Heart left ventricle (tissue), 16 donors: ENCODE measurements at regions not wholly inside any gene's neighbourhood (a gene's known extent, or its start where the extent isn't known, plus 50 kb on each side); places are given as distances from the start of the nearest gene placed in this dataset.

Experiments
- ATAC-seq, 4 donors: fragments of 200-7000 bp; cut with Tn5 transposase; one replicate each; pipeline ENCODE4 v1.9.1; 2020 to 2022; ENCODE audit warnings: moderate library complexity in 4 of 4, mild to moderate bottlenecking in 3 of 4, moderate number of reproducible peaks in 1 of 4
- DNase-seq, 5 donors: peaks; one replicate each; pipeline ENCODE4 v3.0.0-alpha.2; 2020
- H3K27ac ChIP-seq, 12 donors: fragments of 200-600 bp; sonication (generic) in 4 of 12; one replicate each; pipeline versions ENCODE4 v1.5.0 to v1.8.0; 2016 to 2022; ENCODE audit warnings: mild to moderate bottlenecking in 2 of 12
- H3K27me3 ChIP-seq, 9 donors: fragments of 200-600 bp; sonication (generic) in 2 of 9; one replicate each; pipeline versions ENCODE4 v1.5.1 to v1.8.0; 2016 to 2022; ENCODE audit warnings: mild to moderate bottlenecking in 3 of 9
- H3K36me3 ChIP-seq, 9 donors: fragments of 200-600 bp; sonication (generic) in 2 of 9; one replicate each; pipeline versions ENCODE4 v1.5.0 to v1.8.0; 2018 to 2022; ENCODE audit warnings: mild to moderate bottlenecking in 2 of 9
- H3K4me1 ChIP-seq, 12 donors: fragments of 200-600 bp; sonication (generic) in 4 of 12; one replicate each; pipeline versions ENCODE4 v1.5.0 to v1.8.0; 2016 to 2022; ENCODE audit warnings: mild to moderate bottlenecking in 3 of 12
- H3K4me3 ChIP-seq, 12 donors: fragments of 200-600 bp; sonication (generic) in 4 of 12; one replicate each; pipeline versions ENCODE4 v1.5.0 to v1.8.0; 2017 to 2022; ENCODE audit warnings: mild to moderate bottlenecking in 9 of 12, moderate library complexity in 4 of 12
- H3K9me3 ChIP-seq, 12 donors: fragments of 200-600 bp; sonication (generic) in 4 of 12; one replicate each; pipeline versions ENCODE4 v1.5.0 to v1.8.0; 2016 to 2022; ENCODE audit warnings: mild to moderate bottlenecking in 1 of 12
- POLR2A ChIP-seq, 2 donors: fragments of 450-650 bp; IDR thresholded peaks; one replicate each; pipeline ENCODE4 v1.6.1; 2017; ENCODE audit warnings: antibody characterized with exemption in 2 of 2, mild to moderate bottlenecking in 2 of 2, moderate library complexity in 2 of 2
- WGBS, 4 donors: extraction: QIAGEN DNeasy Blood & Tissue Kit in 2 of 4; methylation state at CpG; one replicate each; pipeline versions ENCODE4 v1.1.5 to v1.1.7; 2013 to 2018; 5-methylcytosine and 5-hydroxymethylcytosine counted together
- intact Hi-C, 10 donors: fragments of 100-400 bp; cut with DNase I; formaldehyde crosslinking; loops; one replicate each; pipeline versions ENCODE4 v1.11.1 to v1.14.2; 2022
- TF ChIP-seq, protein P1 (sequence below), 12 donors: fragments of 200-600 bp; sonication (generic) in 4 of 12; IDR thresholded peaks; one replicate each; pipeline versions ENCODE4 v1.5.0 to v1.8.0; 2018 to 2022; ENCODE audit warnings: antibody characterized with exemption in 12 of 12, mild to moderate bottlenecking in 5 of 12
- donor health status: ischemic (EF 13 %, LVEDD 7.1; RV severe dilation, severe dysfunction).
- donor health status: healthy with polysubstance abuse.
- donor health status: DM: no; HTN: yes; CAD: no.
- donor health status: DM: no; HTN: no; CAD: no.
- donor health status: ischemic (EF 25% LVEDD 6.9; RV normal size, moderate dysfunction).
- donor health status: ischemic (EF 25% LVEDD 5.7; RV mildly dilated, moderate dysfunction).
- donor health status: healthy.
- donor health status: DM: yes; HTN: yes; CAD: no.
- donor health status: ischemic (EF 35%, LVEDD 5.7; RV mildly dilated, moderate dysfunction).
- donor health status: nonischemic (EF 11% LVEDD 7.7; RV severe dilation, severe dysfunction).
- donor health status: DM: yes; HTN: yes; CAD: no.
- donor health status: PGD.
- donor health status: ischemic (EF 29% LVEDD 5.4; RV normal size, mild dysfunction).
- donor health status: nonischemic (EF 23%, LVEDD 6.1; RV moderate dilation, normal function).

- no peaks in the 10 kb centered on the region for H3K4me1 ChIP-seq
- no peak for TF ChIP-seq POLR2A (IDR thresholded peaks at IDR 0.05)
- TF ChIP-seq, protein P1, sequence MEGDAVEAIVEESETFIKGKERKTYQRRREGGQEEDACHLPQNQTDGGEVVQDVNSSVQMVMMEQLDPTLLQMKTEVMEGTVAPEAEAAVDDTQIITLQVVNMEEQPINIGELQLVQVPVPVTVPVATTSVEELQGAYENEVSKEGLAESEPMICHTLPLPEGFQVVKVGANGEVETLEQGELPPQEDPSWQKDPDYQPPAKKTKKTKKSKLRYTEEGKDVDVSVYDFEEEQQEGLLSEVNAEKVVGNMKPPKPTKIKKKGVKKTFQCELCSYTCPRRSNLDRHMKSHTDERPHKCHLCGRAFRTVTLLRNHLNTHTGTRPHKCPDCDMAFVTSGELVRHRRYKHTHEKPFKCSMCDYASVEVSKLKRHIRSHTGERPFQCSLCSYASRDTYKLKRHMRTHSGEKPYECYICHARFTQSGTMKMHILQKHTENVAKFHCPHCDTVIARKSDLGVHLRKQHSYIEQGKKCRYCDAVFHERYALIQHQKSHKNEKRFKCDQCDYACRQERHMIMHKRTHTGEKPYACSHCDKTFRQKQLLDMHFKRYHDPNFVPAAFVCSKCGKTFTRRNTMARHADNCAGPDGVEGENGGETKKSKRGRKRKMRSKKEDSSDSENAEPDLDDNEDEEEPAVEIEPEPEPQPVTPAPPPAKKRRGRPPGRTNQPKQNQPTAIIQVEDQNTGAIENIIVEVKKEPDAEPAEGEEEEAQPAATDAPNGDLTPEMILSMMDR (IDR thresholded peaks at IDR 0.05): no peak
- H3K27ac ChIP-seq: no peak overlapping the region
- DNase-seq (no peak), ATAC-seq (no peak)
- intact Hi-C loops: no loop called here
- no peak overlapping the region for H3K4me3 ChIP-seq
- 91 to 99% (median 94%) methylated on average over 4 of the region's 4 CpGs for WGBS, 4 donors
- H3K36me3 ChIP-seq: no peaks in the 10 kb centered on the region
- H3K27me3 ChIP-seq: no peaks in the 10 kb centered on the region
- H3K9me3 ChIP-seq: no peaks in the 10 kb centered on the region
Measured at GRCh38 chr2:16154501-16155280, 214.3 kb downstream of the MYCN start.

DNA sequence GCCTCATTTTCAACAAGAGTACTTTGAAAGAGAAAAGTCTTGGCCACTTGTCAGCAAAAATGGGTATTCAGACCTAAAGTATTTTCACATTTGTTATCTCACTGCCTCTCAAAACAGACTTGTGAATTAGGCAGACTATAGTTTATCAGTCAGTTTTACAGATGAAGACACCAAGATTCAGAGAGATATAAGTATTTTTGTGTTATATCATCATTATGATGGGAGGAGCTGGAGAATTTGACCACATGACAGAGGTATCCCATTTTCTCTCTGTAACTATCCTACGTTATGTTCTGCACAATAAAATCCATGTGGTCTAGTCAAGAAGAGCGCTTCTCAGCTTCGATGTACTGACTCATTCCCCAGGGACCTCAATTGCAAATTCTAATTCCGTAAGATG lies 213.7 kb downstream of the MYCN start:
- Histone ChIP-seq H3K9me3 (no peaks in the 10 kb centered on the region), H3K27ac (no peak overlapping the region), H3K4me3 (no peak overlapping the region), H3K27me3 (no peaks in the 10 kb centered on the region), H3K36me3 (no peaks in the 10 kb centered on the region), H3K4me1 (no peaks in the 10 kb centered on the region)
- DNase-seq (no peak), ATAC-seq (no peak)
- 85 to 96% (median 94%) methylated on average over 4 of the region's 4 CpGs for WGBS, 4 donors
- TF ChIP-seq, protein P1 (IDR thresholded peaks at IDR 0.05): no peak
- no peak for TF ChIP-seq POLR2A (IDR thresholded peaks at IDR 0.05)
- intact Hi-C loops: no loop called here

DNA sequence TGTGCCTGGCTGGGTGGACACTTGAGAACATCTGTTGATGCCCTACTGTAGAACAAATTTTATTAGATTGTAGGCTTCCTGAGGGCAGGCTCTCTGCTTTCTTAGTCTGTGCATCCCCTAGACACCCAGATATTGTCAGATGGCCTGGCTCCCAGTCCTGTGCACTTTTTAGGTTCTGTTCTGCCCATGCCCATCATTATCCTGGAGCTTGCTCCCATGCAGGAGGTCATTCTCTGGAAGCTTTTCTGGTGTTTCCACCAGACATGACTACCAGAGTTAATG lies 213.3 kb downstream of the MYCN start:
- intact Hi-C loops: no loop called here
- H3K27me3 ChIP-seq: no peaks in the 10 kb centered on the region
- ATAC-seq (no peak), DNase-seq (no peak)
- H3K4me3 ChIP-seq: no peak overlapping the region
- no peak overlapping the region for H3K27ac ChIP-seq
- TF ChIP-seq, protein P1 (IDR thresholded peaks at IDR 0.05): no peak
- no peak for TF ChIP-seq POLR2A (IDR thresholded peaks at IDR 0.05)
- no peaks in the 10 kb centered on the region for H3K4me1 ChIP-seq
- no peaks in the 10 kb centered on the region for H3K9me3 ChIP-seq
- no peaks in the 10 kb centered on the region for H3K36me3 ChIP-seq

- Histone ChIP-seq H3K36me3 (no peaks in the 10 kb centered on the region), H3K27me3 (no peaks in the 10 kb centered on the region), H3K4me3 (no peak overlapping the region), H3K4me1 (no peaks in the 10 kb centered on the region), H3K27ac (no peak overlapping the region), H3K9me3 (no peaks in the 10 kb centered on the region)
- 77 to 85% (median 80%) methylated on average over 3 of the region's 3 CpGs for WGBS, 4 donors
- intact Hi-C loops: no loop called here
- TF ChIP-seq, protein P1 (IDR thresholded peaks at IDR 0.05): no peak
- no peak for ATAC-seq
- DNase-seq: no peak
Measured at GRCh38 chr2:16152928-16153753, 212.8 kb downstream of the MYCN start.
